OCI-LY7 (cell line): ENCODE measurements at regions not wholly inside any gene's neighbourhood (a gene's known extent, or its start where the extent isn't known, plus 50 kb on each side); places are given as distances from the start of the nearest gene placed in this dataset.

Experiments
- BruUV-seq: library from RNA; stranded (reverse); fragments of 400-500 nt; replicated peaks from 2 replicates; lab custom pipeline; 2021; lab: Mats Ljungman, UMichigan
- CTCF ChIA-PET: fragments of 300-600 bp; sonication (Branson Sonifier 250); formaldehyde crosslinking; loops from one replicate; lab custom pipeline; 2022; ENCODE audit warnings: antibody characterized with exemption; ENCODE audit not compliant: unreplicated experiment; lab: Charles Lee
- POLR2A ChIA-PET: fragments of 300-600 bp; sonication (Branson Sonifier 250); formaldehyde crosslinking; loops from one replicate; lab custom pipeline; 2022; ENCODE audit warnings: antibody characterized with exemption; lab: Charles Lee
- DNase-seq: peaks from one replicate; pipeline ENCODE4 v3.0.0-alpha.2; 2015; ENCODE audit warnings: low spot score
- H2AFZ ChIP-seq: fragments of 200-600 bp; sonication (generic), shearing (Covaris generic); 2 replicates; pipeline ENCODE4 v1.6.1; 2014; ENCODE audit warnings: mild to moderate bottlenecking, antibody characterized with exemption, low read length, moderate library complexity
- H3K27ac ChIP-seq: fragments of 200-600 bp; sonication (generic); 2 replicates; pipeline ENCODE4 v1.5.1; 2014; ENCODE audit warnings: mixed run types, low read depth, mild to moderate bottlenecking, moderate library complexity, low read length, inconsistent platforms; ENCODE audit not compliant: poor library complexity, severe bottlenecking
- H3K36me3 ChIP-seq: fragments of 200-600 bp; sonication (generic); 2 replicates; pipeline ENCODE4 v1.6.1; 2014; ENCODE audit warnings: mild to moderate bottlenecking, antibody characterized with exemption, low read length, moderate library complexity, mixed read lengths; ENCODE audit not compliant: insufficient read depth
- H3K4me1 ChIP-seq: fragments of 200-600 bp; sonication (generic); 2 replicates; pipeline ENCODE4 v1.5.1; 2014; ENCODE audit warnings: mild to moderate bottlenecking, low read length; ENCODE audit not compliant: insufficient read depth, poor library complexity, severe bottlenecking
- H3K4me2 ChIP-seq: fragments of 200-600 bp; sonication (generic); 2 replicates; pipeline ENCODE4 v1.6.1; 2014; ENCODE audit warnings: mild to moderate bottlenecking, low read length
- H3K4me3 ChIP-seq: fragments of 200-600 bp; sonication (generic); 2 replicates; pipeline ENCODE4 v1.5.1; 2014; ENCODE audit warnings: mild to moderate bottlenecking, low read depth, low read length; ENCODE audit not compliant: poor library complexity, severe bottlenecking
- H3K79me2 ChIP-seq: fragments of 200-600 bp; sonication (generic); 2 replicates; pipeline ENCODE4 v1.6.1; 2016; ENCODE audit warnings: low read depth, mild to moderate bottlenecking, low read length, moderate library complexity, mixed read lengths; ENCODE audit not compliant: insufficient read depth
- H3K9me2 ChIP-seq: fragments of 200-600 bp; sonication (generic); 2 replicates; pipeline ENCODE4 v1.6.1; 2016; ENCODE audit warnings: mild to moderate bottlenecking, low read length, mixed read lengths; ENCODE audit not compliant: insufficient read depth
- H3K9me3 ChIP-seq: fragments of 200-600 bp; sonication (generic); 2 replicates; pipeline ENCODE4 v1.6.1; 2014; ENCODE audit warnings: mild to moderate bottlenecking, mixed run types, low read length, mixed read lengths
- H4K20me1 ChIP-seq: fragments of 200-600 bp; sonication (generic); 2 replicates; pipeline ENCODE4 v1.6.1; 2014; ENCODE audit warnings: mild to moderate bottlenecking, antibody characterized with exemption, low read length, moderate library complexity, mixed read lengths; ENCODE audit not compliant: insufficient read depth
- CTCF ChIP-seq: fragments of 200-600 bp; sonication (generic); conservative IDR thresholded peaks from 2 replicates; pipeline ENCODE4 v1.5.1; 2014; ENCODE audit warnings: mild to moderate bottlenecking, antibody characterized with exemption, low read length, moderate library complexity, mixed read lengths
- EZH2phosphoT487 ChIP-seq: fragments of 200-600 bp; sonication (generic); IDR thresholded peaks from 2 replicates; pipeline ENCODE4 v1.6.1; 2018; ENCODE audit warnings: low read depth, borderline replicate concordance, mild to moderate bottlenecking, mixed run types, antibody characterized with exemption, low read length, moderate library complexity, mixed read lengths
- intact Hi-C: fragments of 100-400 bp; cut with micrococcal nuclease; formaldehyde crosslinking; loops from one replicate; pipeline ENCODE4 v1.10.0; 2022; ENCODE audit not compliant: unreplicated experiment

DNA sequence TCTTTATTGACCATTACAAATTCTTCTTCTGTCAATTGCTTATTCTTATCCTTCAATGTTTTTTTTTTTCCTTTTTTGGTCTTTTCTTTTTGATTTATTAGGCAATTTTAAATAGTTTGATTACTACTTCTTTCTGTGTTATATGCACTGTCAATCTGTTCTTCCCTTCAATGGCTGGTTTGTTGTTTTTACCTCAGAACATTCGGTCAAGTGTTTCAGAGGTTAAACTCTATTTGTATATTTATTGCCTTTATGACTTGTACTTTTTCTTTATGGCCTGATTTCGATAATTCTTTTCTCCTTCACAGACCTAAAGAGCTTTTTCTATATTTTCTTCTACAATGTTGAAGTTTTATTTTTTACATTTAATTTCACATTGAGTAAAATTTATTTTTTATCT, 171.5 kb upstream of the AKR1E2 start:
- BruUV-seq: no TSS peak
- H3K4me1 ChIP-seq: no peaks in the 10 kb centered on the region
- H3K4me2 ChIP-seq: no peak overlapping the region
- H3K27ac ChIP-seq: no peak overlapping the region
- no peaks in the 10 kb centered on the region for H4K20me1 ChIP-seq
- ChIA-PET CTCF (no interaction called here), POLR2A (interaction anchor here (0.5 kb wide), 1 partner anchor 700 kb away, joined by 5 read pairs; no protein-coding TSS in a partner anchor)
- H3K9me2 ChIP-seq: no peaks in the 10 kb centered on the region
- H3K4me3 ChIP-seq: no peak overlapping the region
- no peaks in the 10 kb centered on the region for H3K79me2 ChIP-seq
- no peak overlapping the region for H2AFZ ChIP-seq
- no peak for TF ChIP-seq EZH2phosphoT487
- TF ChIP-seq CTCF: no peak
- no peaks in the 10 kb centered on the region for H3K9me3 ChIP-seq
- intact Hi-C loops: loop anchor here (2.0 kb wide), 1 partner anchor 1416 kb away; no protein-coding TSS in a partner anchor
- H3K36me3 ChIP-seq: no peaks in the 10 kb centered on the region
- no peak for DNase-seq

DNA sequence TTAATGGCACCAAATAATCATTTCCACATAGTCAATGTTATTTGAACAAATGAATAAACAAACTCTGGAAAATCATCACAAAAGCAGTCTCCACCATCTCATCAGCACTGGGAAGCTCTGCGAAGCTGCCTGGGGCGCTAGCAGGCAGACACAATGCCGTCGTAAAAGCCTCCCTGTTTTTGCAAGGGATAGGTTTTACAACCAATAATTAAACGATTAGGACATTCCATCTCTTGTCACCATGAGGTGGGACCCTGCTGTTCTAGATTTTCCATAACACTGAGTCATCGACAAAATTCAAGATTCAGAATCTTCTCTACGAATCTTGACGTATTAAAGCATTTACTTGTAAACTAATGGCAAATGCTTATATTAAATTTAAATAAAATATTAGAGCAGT, 172.8 kb upstream of the AKR1E2 start:
- Histone ChIP-seq H3K4me3 (no peak overlapping the region), H3K27ac (no peak overlapping the region), H3K36me3 (no peaks in the 10 kb centered on the region), H3K79me2 (no peaks in the 10 kb centered on the region), H3K9me2 (no peaks in the 10 kb centered on the region), H4K20me1 (no peaks in the 10 kb centered on the region), H3K4me1 (no peaks in the 10 kb centered on the region), H2AFZ (no peak overlapping the region), H3K4me2 (no peak overlapping the region), H3K9me3 (no peaks in the 10 kb centered on the region)
- TF ChIP-seq CTCF (no peak), EZH2phosphoT487 (no peak)
- DNase-seq: no peak
- intact Hi-C loops: no loop called here
- ChIA-PET POLR2A (no interaction called here), CTCF (no interaction called here)
- no TSS peak for BruUV-seq

- TF ChIP-seq EZH2phosphoT487 (no peak), CTCF (no peak)
- Histone ChIP-seq H2AFZ (no peak overlapping the region), H3K9me2 (no peaks in the 10 kb centered on the region), H3K27ac (no peak overlapping the region), H4K20me1 (no peaks in the 10 kb centered on the region), H3K4me1 (no peaks in the 10 kb centered on the region), H3K9me3 (no peaks in the 10 kb centered on the region), H3K79me2 (no peaks in the 10 kb centered on the region), H3K4me2 (no peak overlapping the region), H3K36me3 (no peaks in the 10 kb centered on the region), H3K4me3 (no peak overlapping the region)
- ChIA-PET CTCF (no interaction called here), POLR2A (interaction anchor here (0.5 to 1.0 kb wide), 2 partner anchors 12 to 593 kb away, joined by 3 to 4 read pairs; no protein-coding TSS in a partner anchor)
- no TSS peak for BruUV-seq
- intact Hi-C loops: no loop called here
- DNase-seq: no peak
Observed at GRCh38 chr10:4652111-4653010, 173.6 kb upstream of the AKR1E2 start.
